ENCODE measurements at regions not wholly inside any gene's neighbourhood (a gene's known extent, or its start where the extent isn't known, plus 50 kb on each side); places are given as distances from the start of the nearest gene placed in this dataset.

DNA sequence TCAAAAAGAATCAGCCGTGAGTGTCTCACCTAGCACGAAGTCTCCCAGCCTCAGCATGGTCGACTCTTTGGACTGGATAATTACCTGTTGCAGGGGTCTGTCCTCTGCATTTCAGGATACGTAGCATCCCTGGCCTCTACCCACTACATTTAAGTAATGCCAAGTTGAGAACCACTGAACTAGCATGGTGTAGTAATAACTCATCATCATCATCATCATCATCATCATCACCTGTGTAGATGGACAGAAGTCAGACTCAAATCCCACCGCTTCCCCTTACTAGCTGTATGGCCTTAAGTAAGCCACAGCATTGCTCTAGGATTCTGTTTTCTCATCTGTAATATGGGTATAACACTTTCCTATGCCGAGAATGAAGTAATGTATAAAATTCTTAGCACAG, 373.1 kb upstream of the XYLT1 start:
- no peak for DNase-seq
- in situ Hi-C loops (cut with MboI; ENCODE audit: low pct_unique_long_range_greater_than_20kb, low sequenced_read_pairs) = no loop called here

GRCh38 chr16:17839907-17840306, 369.1 kb upstream of the XYLT1 start:
- in situ Hi-C loops (cut with MboI; ENCODE audit: low pct_unique_long_range_greater_than_20kb, low sequenced_read_pairs) = no loop called here
- DNase-seq = no peak

GRCh38 chr16:17839272-17839671, 368.5 kb upstream of the XYLT1 start:
- in situ Hi-C loops (cut with MboI; ENCODE audit: low pct_unique_long_range_greater_than_20kb, low sequenced_read_pairs) = no loop called here
- DNase-seq = no peak

GRCh38 chr16:17836868-17837602, 366.3 kb upstream of the XYLT1 start:
- in situ Hi-C loops (cut with MboI; ENCODE audit: low pct_unique_long_range_greater_than_20kb, low sequenced_read_pairs) = no loop called here
- no peak for DNase-seq

- DNase-seq = no peak
- in situ Hi-C loops (cut with MboI; ENCODE audit: low pct_unique_long_range_greater_than_20kb, low sequenced_read_pairs) = no loop called here
Measured at GRCh38 chr16:17835118-17835876, 364.5 kb upstream of the XYLT1 start.

DNA sequence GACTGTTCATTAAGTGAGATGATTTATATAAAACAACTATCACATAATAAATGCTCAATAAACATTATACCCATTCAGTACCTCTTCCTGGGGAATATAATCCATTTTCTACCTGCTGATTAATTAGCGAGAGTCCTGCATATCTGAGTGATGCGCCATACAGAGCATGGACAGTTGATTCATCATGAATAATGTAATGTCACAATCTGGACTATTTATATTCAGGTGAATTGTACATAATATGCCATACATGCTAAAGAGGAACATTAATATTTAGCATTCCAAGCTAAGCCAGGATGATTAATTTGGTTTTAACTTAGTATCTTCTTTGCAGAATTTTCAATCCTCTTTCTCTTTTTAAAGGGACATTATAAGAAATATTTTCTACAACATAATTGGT, 362.0 kb upstream of the XYLT1 start:
- in situ Hi-C loops (cut with MboI; ENCODE audit: low pct_unique_long_range_greater_than_20kb, low sequenced_read_pairs) = no loop called here
- no peak for DNase-seq

DNA sequence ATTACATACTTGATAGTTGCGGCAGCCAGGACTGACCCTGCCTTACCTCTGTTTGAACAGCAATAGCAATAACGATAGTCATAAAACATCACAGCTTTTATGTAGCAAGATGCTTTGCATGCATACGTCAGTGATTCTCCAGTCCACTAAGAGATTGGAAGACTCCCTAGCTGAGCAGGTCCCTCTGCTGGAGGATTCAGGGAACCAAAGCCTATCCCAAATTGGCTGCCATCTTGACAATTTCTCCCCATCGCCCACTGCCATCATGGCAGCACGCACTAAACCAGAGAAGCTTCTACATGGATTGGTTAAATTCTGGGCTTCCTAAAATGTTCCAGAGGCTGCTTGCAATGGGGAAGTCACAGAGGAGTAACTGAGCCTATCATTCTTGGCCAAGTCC, 360.6 kb upstream of the XYLT1 start:
- no peak for DNase-seq
- in situ Hi-C loops (cut with MboI; ENCODE audit: low pct_unique_long_range_greater_than_20kb, low sequenced_read_pairs) = no loop called here

DNA sequence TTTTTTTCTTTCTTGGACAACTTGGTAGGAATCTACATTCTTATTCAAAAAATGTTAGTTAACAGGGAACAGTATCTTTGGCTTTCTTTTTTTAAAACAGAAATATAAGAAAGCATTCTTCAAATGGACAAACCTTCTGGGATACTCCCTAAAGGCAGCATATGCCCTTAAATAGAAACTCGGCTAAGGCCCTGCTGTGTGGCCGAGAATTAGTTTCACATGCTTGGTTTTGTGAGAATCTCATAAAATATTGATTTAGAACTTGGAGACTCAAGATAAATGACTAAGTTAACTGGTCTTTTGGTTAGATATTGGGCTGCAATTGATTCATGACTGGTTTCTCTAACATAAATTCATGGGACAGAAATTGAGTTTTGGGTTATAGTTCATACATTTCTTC, 359.9 kb upstream of the XYLT1 start:
- DNase-seq = no peak
- in situ Hi-C loops (cut with MboI; ENCODE audit: low pct_unique_long_range_greater_than_20kb, low sequenced_read_pairs) = no loop called here

DNA sequence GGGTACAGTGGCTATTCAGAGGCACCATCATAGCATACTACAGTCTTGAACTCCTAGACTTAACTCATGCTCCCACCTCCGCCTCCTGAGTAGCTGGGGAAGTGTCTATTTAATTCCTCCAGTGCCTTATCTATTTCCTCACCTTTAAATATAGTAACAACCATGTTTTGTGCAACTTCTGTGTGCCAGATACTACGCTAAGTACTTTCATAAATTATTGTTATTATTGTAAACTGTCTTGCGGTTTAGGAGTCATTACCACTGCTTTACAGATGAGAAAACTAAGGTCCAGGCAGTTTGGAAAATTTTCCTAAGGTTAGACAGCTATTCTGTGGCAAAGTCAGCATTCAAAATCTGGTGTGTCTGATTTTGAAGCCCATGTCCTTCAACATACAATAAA, 359.1 kb upstream of the XYLT1 start:
- in situ Hi-C loops (cut with MboI; ENCODE audit: low pct_unique_long_range_greater_than_20kb, low sequenced_read_pairs) = no loop called here
- DNase-seq = no peak

DNA sequence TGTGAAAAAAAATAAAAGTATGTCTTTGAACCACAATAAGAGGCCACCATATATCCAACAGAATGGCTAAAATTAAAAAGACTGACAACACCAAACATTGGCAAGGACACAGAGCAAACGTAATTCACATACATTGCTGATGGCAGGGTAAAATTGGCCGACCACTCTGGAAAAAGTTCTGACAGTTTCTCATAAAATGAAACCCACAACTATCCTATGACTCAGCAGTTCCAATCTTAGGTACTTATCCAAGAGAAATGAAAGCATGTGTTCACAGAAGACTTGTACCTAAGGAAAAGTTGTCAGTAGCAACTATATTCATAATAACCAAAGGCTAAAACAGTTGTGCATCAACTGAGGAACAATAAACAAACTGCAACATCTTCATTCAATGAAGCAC, 357.3 kb upstream of the XYLT1 start:
- DNase-seq = no peak

DNA sequence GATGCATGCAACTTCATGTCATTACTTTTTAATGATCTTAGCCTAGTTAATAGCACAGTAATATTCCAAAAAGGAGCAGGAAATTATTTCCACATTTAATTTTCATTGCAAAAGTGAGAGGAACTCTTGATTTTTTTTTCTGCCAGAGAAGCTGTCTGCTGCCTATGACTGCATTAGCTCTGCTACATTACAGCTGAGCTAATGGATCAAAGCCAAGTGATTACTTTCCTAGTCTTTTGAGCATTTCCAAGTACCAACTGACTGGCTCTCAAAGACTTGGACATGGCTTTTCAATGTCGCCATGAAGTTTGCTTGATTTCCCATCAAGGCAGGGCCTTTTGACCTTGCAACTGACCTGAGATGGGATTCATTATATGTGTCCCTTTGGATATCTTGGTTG, 356.6 kb upstream of the XYLT1 start:
- in situ Hi-C loops (cut with MboI; ENCODE audit: low pct_unique_long_range_greater_than_20kb, low sequenced_read_pairs) = no loop called here
- DNase-seq = no peak

More for the DNA sequence above, 357.3 kb upstream of the XYLT1 start:
- in situ Hi-C loops (cut with MboI; ENCODE audit: low pct_unique_long_range_greater_than_20kb, low sequenced_read_pairs) = no loop called here

- DNase-seq = no peak
- in situ Hi-C loops (cut with MboI; ENCODE audit: low pct_unique_long_range_greater_than_20kb, low sequenced_read_pairs) = no loop called here
Measured at GRCh38 chr16:17817943-17818342, 347.2 kb upstream of the XYLT1 start.

DNA sequence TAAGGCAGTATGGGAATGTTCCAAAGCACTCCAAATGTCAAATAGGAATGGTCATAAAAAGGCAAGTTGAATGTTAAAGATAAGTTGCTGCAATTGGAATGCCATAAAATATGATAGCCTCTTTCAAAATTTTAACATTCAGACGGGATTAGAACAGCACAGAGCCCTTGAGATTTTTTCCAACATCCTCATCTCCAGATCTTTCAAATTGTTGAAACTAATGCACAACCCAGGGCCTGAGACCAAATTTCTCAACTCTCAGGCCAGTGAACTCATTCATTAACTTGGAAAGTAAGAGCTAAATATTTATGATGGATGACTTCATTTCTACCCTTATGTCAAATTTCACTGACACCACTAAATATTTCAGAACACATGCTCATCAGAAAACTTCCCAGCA, 346.5 kb upstream of the XYLT1 start:
- in situ Hi-C loops (cut with MboI; ENCODE audit: low pct_unique_long_range_greater_than_20kb, low sequenced_read_pairs) = no loop called here
- no peak for DNase-seq

DNA sequence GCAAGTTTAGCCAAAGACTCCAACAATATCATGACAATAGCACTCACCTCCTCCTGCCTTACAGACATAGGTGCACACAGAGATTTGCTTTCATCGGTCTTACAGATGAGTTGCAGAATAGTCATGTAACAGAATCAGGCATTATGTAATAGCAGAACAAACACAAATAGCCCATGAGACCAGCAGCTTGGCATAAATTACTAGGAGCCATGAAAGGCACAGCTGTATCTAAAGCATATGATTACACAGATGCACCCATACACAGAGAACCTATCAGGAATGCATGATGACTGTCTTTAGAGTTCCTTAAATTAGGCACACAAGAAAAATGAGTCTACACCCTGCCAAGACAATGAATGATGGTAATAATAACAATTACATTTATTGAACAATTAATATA, 342.0 kb upstream of the XYLT1 start:
- no peak for DNase-seq
- in situ Hi-C loops (cut with MboI; ENCODE audit: low pct_unique_long_range_greater_than_20kb, low sequenced_read_pairs) = no loop called here

DNA sequence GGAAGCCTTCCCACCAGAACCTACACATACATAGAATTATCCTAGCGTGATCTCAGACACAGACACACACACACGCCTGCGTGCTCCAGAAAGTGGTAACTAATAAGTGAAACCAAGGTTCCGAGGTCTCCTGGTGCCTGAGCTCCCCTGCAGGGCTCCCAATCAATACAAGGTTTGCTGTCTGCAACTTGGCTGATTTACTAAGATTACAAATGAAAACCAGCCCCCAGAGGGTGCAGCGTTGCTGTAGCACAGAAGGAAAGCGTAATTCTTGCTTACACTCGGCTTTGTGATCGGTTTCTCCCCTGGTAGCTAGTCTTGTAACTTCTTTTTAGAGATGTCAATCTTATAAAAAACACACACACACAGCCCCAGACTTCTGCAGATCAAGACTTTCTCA, 334.1 kb upstream of the XYLT1 start:
- in situ Hi-C loops (cut with MboI; ENCODE audit: low pct_unique_long_range_greater_than_20kb, low sequenced_read_pairs) = no loop called here
- DNase-seq = no peak

DNA sequence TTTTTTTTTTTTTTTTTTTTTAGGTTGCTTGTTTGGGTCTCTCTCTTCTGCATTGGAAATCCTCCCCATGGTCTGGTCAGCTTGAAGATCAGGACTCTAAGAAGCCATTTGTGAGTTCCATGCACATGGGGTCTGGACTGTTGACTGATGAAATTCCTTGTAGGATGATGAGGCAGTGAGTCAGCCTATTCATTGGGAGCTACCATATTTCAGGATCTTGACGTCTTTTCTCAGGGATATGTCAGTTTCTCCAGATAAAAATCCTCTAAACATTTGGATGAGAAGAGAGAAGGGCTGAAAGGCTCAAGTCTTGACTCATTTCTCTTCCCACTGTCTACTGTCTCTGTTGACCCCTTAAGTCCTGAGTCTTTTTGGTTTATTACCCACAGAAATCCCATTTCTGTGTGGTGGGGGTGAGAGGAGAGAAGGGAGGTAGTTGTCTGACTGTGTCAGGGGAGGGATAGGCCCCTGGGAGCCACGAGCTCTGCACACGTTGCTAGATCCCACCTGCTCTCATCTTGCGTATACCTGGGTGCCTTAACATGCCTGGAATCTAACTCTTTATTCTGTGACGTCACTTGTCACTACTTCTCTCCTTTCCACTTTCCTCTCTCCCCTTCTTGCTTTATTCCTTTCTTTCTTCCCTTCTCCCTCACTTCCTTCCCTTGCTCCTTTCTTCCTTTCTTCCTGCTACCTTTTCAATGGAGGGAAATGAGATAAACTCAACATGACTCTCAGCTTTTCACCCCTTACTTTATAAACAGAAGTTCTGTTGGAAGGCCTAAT, 333.1 kb upstream of the XYLT1 start:
- in situ Hi-C loops (cut with MboI; ENCODE audit: low pct_unique_long_range_greater_than_20kb, low sequenced_read_pairs) = no loop called here

DNA sequence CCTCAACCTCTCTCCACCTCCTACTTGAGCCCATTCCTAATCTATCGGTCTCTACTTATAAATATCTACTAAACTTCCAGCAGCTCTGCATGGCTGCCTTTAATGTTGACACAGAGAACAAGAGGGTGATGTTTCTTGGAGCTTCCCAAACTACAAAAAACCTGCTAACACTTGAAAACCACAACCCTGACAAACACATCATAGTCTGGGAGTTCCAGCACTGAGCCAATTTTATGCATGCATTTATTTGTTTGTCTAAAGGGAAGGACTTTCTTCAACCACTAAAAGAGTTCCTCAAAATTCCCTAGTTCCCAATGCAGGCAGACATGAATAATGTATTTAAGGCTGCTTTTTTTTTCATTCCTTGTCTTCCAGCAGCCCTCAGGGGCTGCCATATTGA, 331.8 kb upstream of the XYLT1 start:
- in situ Hi-C loops (cut with MboI; ENCODE audit: low pct_unique_long_range_greater_than_20kb, low sequenced_read_pairs) = no loop called here
- DNase-seq = no peak

More for the DNA sequence above, 333.1 kb upstream of the XYLT1 start:
- no peak for DNase-seq

GRCh38 chr16:17801068-17801467, 330.3 kb upstream of the XYLT1 start:
- in situ Hi-C loops (cut with MboI; ENCODE audit: low pct_unique_long_range_greater_than_20kb, low sequenced_read_pairs) = no loop called here
- DNase-seq = no peak

DNA sequence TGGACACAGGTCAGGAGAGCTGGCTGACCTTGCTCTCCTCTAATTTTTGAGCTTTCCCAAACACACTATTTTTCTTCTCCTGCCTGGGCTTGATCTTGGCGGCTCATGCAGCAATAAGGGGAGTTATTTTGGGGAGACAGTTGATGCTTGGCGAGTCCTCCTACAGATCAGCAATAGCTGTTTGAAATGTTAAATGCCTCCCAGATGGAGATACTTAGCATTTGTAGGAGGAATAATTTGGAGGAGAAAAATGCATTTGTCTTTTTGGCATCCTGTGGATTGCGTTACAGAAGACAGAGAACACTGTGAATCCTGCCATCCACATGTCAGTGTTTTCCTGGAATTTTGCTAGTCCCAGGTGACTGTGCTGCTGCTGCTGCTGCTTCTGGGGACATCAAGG, 328.0 kb upstream of the XYLT1 start:
- in situ Hi-C loops (cut with MboI; ENCODE audit: low pct_unique_long_range_greater_than_20kb, low sequenced_read_pairs) = no loop called here
- no peak for DNase-seq

DNA sequence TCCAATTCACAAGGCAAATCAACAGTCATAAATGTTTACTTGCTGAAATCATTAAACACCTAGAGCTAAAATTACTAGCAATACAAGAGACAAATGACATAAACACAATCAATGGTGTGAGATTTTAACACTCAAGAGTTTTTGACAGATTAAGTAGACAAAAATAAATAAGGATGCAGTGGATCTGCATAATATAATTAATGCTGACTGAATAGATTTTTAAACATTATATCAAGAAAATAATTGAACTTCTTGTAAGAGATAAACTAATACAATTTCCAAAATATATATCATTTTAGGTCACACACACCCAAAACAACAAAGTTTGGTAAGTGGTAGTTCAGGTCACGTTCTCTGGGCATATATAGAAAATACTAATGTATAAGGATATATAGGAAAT, 322.6 kb upstream of the XYLT1 start:
- no peak for DNase-seq
- in situ Hi-C loops (cut with MboI; ENCODE audit: low pct_unique_long_range_greater_than_20kb, low sequenced_read_pairs) = no loop called here

All from KBM-7 (cell line).